ELF-1 (cell line): ENCODE measurements at regions not wholly inside any gene's neighbourhood (a gene's known extent, or its start where the extent isn't known, plus 50 kb on each side); places are given as distances from the start of the nearest gene placed in this dataset.
A peak's percentile ranks its signal among the peaks of the same experiment; 100 is the strongest.

Source experiments
- DNase-seq: peaks from one replicate; pipeline ENCODE4 v3.0.0-alpha.2; 2016; ENCODE audit warnings: low read depth, low spot score

DNA sequence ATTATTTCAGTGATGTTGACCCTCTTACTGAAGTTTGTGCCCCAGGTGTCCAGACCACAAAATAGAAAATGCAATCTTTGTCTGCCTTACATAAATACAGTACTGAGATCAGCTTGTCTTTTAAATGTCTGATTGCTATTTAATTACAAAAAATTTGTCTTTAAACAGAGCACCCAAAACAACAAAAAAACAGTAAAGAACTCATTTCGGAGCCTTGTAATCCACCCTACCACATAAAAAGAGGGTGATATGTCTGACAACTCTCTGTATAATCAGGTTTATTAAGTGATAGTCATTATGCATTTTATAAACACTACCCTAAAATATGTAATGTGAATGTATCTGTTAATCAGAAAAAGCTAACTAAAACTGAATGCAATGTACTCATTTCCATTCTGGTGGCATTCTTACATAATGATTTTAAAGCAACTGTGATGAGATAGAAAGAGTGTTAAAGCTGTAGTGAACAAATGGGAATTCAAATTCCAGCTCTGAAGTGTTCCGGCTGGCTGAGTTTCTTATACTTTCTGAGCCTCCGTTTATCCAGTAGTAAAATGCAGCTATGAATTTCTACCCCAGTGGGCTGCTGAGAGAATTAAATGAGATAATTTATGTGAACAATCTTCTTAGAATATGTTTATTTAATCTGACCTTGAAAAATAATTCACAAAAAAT, 486.6 kb downstream of the USP25 start:
- no peak for DNase-seq

- no peak for DNase-seq
Measured at GRCh38 chr21:16218682-16219343, 489.0 kb downstream of the USP25 start.

DNA sequence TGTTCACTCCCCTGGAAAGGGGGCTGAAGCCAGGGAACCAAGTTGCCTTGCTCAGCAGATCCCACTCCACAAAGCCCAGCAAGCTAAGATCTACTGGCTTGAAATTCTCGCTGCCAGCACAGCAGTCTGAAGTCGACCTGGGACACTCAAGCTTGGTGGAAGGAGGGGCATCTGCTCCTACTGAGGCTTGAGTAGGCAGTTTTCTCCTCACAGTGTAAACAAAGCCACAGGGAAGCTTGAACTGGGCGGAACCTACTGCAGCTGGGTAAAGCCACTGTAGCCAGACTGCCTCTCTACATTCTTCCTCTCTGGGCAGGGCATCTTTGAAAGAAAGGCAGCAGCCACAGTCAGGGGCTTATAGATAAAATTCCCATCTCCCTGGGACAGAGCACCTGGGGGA, 495.0 kb downstream of the USP25 start:
- peak; percentile 70 for DNase-seq

DNA sequence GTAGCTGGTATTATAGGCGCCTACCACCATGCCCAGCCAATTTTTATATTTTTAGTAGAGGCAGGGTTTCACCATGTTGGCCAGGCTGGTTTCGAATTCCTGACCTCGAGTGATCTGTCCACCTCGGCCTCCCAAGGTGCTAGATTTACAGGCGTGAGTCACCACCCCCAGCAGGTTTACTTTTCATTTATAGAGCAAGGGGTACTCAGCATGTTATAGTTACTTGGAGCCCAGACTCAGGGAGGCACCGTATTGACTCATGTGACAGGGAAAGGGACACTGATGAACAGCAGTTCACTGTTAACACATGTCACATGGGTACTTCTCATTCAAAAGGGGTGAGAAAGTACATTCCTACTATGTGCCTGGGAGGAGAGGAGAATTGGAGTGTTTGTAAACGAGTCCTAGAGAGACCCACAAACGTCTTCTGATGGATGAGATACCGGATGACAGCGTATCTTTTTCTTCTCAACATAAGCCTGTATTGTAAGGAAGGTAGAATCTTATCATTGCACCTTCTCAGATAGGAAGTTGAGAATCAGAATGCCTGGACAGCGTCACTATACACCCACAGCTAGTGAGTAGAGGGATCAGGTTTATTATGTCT, 510.0 kb downstream of the USP25 start:
- peak; percentile 18 for DNase-seq

- DNase-seq = no peak
Measured at GRCh38 chr21:16241016-16241415, 511.2 kb downstream of the USP25 start.

DNA sequence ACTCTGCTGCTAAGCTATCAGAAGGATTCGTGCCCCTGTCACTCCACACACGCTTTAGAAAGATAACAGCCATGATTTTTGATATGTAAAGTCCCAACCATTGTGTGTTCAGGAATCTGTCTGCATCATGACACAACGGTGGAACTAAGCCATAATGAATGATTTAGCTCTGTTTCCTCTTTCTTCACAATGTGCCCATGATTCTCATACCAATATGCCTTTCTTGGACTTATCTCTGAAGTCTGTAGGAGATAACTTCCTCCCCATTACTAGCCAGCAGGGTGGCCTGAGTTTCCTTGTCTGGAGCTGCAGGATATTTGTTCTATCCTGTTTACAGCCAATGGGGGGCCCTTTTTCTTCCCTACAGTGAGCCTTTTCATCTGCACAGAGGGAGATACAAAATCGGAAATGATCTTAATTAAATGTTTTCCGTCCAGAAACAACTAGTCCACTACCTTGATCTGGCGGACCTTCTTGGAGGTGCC, 511.7 kb downstream of the USP25 start:
- peak; percentile 50 for DNase-seq

- DNase-seq = no peak
Measured at GRCh38 chr21:16243396-16243795, 513.6 kb downstream of the USP25 start.

DNA sequence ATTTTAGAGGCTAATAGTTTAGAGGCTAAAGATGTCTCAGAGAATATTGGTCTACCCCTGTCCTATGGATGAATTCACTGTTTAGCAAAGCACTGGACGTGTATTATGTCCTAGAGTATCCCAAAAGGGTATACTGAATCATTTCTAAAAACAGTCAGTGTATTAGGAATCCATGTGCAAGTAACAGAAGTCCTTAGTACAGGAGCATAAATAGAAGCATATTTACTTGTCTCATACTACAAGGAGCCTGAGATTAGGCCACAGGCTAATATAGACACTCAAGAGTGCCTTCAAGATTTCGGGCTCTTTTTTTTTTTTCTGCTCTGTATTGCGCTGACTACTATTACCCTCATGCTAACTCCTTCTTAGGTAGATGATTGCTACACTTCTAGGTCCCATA, 518.9 kb downstream of the USP25 start:
- no peak for DNase-seq

DNA sequence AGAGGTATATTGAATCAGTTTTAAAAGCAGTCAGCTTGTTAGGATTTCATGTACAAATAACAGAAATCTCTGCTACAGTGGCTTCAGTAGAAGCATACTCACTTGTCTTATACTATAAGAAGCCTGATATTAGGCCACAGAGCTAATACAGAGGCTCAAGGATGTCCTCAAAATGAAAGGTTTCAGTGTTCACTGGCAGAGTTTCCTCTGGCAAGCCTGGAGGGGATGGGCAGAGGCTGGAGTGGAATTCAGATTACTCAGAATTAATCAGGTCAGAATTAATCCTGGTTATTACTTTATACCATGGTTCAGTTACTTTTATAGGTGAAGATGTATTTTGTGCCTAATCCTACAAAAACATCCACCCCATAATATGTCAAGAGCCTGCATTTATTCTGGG, 520.5 kb downstream of the USP25 start:
- no peak for DNase-seq

DNA sequence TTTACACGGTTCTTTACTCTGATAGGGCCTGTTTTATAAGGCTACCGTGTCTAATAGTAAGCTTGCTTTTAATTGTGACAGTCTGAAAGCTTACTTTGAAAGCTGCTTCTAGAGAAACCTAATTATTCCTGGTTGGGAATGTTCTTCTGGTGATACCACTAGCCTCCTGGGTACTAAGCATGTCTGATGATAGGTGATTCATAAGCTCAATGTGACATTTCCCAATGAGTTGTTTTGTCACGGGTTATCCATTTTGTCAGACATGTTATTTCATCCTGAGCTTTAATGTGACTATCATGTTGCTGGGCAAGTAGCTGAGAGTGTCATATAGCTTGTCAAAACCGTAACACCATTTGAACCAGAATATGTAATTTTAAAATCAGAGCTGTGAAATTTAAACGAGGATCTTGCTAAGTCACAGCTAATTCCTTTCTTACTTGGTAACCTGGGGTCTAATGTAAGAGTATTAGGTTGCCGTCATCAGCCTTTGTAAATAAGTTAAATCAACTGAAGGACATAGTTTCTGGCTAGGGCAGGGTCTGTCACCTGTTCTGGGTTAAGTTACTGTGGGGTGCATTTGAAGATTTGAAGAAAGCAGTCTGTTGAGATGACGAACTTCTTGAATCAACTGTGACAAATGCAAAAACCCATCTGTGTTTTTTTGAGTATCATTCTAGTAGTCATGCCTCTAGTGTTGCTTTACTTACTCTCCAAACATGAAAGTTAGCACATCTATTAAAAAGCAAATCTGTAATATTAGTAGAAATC, 529.2 kb downstream of the USP25 start:
- no peak for DNase-seq

DNA sequence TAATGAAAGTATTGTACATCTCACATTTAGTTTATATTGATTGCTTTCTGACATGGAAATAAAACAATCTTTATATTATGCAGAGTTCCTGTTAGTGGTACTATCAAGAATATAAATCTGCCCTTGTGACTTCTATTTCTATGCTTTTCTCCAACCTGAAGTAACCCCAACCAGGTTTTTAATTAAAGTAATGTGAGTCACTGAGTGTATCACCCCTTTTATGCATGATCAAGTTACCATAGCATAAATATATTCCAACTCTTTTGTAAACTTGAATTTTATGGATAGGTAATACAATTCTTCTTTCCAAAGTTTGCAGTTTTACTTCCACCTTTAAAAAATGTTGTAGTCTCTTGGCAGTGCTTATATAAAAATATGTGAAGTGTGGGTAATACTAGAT, 532.3 kb downstream of the USP25 start:
- no peak for DNase-seq

DNA sequence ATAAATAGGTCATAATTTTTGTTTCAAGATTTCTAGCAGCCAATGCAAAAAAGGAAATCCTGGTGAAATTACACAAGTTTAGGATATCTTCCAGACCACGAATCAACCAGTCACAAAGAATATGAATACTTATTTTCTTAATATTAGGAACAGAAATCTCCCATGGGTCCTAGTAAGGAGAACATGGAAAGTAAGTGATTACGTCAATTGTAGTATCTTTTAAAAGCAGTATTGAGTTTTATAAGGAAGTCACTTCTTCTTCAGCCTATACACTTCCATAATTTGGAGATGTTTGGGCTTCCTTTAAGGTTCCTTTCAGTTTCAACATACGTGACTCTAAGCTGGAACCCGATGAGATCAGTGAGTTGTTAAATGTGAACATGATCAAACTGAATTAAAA, 534.5 kb downstream of the USP25 start:
- no peak for DNase-seq

- no peak for DNase-seq
Measured at GRCh38 chr21:16269476-16269875, 539.7 kb downstream of the USP25 start.

DNA sequence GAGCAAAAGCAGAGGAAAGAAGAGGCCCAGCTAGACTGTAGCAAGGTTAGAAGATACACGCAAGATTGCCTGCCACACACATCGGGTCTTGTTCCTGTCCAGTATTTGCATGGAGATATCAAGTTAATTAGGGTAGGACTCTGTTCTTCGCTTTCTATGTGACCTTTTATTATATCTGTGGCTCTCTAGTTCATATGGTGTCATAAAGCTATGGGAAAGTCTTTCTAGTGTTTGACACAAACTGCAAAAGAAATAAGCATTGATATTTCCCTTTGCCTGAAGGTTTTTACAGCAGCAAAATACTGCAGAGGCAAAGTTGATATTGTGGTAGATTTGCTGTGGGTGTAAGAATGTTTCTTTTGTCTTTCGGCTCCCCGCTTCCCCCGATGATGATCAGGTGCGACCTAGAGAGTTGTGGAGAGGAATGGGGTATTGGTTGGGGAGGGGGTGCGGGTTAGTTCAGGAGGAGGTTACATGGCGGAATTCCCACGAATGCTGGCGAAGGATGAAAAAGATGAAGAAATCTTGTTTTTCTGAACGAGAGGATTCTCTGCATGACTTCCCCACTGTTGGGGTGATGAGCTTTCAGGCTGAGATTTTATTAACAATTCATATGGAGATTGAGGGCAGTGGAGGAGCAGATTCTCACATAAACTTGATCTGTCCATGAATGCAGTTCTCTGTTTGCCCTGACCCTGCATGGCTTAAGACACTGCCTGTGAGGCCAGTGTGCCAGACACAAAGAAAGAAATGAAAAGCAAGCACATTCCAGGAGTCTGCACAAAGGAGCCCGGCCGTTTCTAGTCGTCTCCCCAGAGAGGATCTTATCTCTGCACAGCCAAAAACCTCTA, 550.2 kb downstream of the USP25 start:
- peak; percentile 56 for DNase-seq

- no peak for DNase-seq
Measured at GRCh38 chr21:16280686-16281091, 550.9 kb downstream of the USP25 start.

DNA sequence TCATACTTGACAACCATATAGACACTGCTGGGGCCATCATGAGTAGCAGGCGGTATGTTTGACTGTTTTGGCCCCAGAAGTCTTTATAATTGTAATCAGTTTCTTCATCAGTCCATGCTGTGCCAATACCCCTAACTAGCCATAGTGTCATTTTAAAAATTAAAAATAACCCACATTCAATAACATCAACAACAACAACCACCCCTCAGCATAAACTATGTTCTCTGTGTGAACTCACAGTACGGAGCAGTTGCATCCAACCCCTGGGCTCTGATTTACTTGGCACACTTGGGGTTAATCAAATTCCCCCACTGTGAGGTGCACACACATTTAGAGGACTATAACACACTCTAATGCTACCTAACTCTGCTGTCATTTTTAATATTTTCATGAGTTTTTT, 553.7 kb downstream of the USP25 start:
- no peak for DNase-seq

- no peak for DNase-seq
Measured at GRCh38 chr21:16285605-16286126, 555.9 kb downstream of the USP25 start.

DNA sequence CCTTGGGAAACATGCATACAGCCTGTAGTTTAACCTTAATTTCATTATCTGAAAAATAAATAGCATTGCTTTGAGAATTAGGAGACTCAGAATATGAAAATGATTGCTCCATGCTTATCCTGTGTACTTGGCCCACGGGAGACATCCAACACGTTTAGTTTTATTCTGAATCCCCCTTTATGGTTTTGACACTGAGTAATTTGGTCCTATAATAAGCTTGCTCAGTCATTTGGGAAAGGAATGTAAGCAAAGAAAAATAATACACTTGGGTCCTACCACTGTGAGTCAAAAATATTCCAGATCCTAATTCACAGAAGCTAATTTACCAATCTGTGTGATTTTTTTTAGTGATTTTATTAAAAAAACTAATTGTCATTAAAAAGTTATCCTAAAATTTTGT, 557.3 kb downstream of the USP25 start:
- no peak for DNase-seq

DNA sequence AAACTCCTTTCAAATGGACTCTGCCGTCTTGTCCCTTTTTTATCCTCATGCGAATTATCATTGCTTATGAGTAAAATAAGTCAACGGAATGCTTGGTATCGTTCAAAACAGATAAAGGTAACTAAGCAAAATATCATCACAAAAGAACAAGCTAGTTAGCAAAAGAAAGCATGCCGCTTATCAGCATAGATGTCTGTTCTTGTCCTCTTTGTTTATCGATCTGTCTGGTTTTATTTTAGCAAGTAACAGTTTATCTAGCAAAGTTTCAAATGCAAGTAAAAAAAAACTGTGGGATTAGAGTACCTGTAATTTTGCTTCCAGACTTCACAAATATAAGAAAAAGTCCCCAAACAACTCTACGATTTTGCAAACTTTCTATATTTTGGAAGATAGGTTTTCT, 561.5 kb downstream of the USP25 start:
- no peak for DNase-seq

DNA sequence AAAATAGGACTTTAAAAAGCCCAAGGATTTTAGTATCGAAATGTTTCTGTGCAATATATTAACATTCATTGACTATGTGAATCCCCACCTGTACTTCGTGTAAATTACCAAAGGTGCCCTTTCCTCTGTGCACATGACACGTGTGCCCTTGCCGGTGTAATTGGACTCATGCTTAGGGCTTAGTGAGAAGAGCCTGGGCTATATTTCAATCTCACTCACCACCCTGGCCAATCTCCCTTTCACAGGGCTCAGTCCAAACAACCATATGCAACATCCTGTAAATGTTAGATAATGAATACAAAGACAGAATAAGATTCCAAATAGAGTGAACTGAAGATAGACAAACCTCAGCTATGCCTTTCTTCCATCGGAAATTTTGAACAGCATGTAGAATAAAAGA, 564.3 kb downstream of the USP25 start:
- no peak for DNase-seq

DNA sequence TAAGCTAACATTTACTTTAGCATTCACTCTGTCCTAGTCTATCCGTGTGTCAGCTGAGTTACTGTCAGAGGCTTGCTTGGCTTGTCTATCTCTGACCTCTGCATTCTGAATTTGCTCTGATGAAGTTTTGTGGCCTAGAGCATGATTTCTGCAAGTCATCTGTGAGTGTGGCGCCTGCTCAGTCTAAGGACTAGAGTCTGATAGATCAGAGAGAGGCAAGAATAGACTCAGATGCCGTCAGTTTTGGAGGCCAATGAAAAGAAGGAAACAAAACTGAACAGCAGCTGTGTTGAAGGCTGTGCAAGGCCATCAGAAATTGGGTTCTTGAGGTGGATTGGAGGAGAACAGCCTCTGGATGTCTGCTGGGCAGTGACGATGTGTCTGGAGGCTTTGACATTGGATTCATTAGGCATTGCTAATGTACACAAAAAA, 573.1 kb downstream of the USP25 start:
- no peak for DNase-seq
